ENCODE measurements at regions not wholly inside any gene's neighbourhood (a gene's known extent, or its start where the extent isn't known, plus 50 kb on each side); places are given as distances from the start of the nearest gene placed in this dataset.
A peak's percentile ranks its signal among the peaks of the same experiment; 100 is the strongest.

DNA sequence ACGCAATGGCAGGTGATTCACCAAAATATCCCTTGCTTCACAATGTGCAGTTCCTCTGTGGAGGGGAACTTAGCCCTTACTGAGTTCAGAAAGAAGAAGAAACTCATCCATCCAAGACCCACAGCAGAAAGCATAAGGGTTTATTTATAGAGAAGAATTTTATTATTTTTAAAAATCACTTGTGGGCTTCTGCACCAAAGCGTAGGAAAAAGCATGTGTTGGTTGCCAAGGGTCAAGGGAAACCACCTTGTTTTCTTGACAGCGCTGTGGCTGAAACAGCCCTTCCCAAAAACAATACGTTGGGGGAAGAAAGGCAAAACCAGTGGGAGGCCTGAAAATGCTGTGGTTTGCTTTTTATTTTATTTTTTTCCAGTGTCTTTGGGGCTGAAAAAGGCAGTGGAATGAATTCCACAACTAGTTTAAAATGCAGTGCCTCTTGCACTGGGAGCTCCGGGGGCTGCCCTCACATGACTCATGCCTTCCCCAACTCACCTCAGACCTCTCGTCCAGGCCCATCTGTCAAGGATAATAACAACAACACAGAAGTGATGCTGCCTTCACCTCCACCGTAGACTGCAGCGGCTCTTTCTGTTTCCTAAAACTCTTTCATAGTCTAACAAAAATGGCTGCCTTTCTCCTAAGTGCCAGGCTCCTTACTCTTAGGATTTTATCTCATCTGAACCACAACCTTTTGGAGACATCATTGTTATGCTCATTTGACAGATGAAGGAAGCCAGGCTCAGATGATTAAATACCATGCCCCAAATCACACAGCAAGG, 224.2 kb upstream of the JUN start:
- DNase-seq, result peak; percentile 43

DNA sequence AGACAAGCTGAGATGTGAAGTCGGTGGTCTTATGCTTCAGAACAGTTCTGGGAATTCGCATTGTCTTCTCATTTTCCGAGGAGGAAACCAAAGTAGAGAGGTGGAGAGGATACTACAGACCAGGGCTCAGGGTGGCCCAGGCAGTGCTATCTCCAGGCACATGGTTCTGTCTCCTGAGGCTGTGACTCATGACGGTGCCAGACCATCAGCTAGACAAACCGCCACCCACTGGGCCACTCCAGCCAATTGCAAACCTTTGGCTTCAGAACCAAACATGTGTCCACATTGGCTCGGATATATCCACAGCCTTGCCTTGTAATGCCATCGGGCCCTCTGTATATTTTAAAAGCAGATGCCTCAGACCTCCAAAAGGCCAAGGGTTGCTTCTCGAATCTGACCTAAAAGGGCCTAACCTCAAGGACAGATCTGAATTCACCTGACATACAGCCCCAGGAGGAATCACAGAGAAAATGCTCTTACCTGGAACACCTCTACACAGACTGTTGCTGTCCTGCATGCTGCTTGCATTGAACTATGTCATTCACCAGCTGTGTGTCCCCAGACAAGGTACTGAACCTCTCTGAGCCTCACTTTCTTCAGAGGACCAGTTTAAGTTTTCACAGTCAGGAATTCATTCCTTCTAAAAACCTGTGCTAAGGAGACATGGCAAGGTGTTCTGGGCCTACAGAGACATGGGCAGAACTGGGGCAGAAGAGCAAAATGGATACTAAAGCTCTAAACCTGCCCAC, 224.9 kb upstream of the JUN start:
- no peak for DNase-seq

- DNase-seq, result no peak
These were observed 227.8 kb upstream of the JUN start for GRCh38 chr1:59011663-59012062.

- no peak for DNase-seq
These were observed 228.5 kb upstream of the JUN start for GRCh38 chr1:59012378-59012777.

GRCh38 chr1:59013276-59013927, 229.6 kb upstream of the JUN start:
- no peak for DNase-seq

- no peak for DNase-seq
These were observed 230.1 kb upstream of the JUN start for GRCh38 chr1:59013928-59014279.

- DNase-seq, result no peak
These were observed 231.0 kb upstream of the JUN start for GRCh38 chr1:59014827-59015226.

GRCh38 chr1:59015708-59016107, 231.9 kb upstream of the JUN start:
- no peak for DNase-seq

DNA sequence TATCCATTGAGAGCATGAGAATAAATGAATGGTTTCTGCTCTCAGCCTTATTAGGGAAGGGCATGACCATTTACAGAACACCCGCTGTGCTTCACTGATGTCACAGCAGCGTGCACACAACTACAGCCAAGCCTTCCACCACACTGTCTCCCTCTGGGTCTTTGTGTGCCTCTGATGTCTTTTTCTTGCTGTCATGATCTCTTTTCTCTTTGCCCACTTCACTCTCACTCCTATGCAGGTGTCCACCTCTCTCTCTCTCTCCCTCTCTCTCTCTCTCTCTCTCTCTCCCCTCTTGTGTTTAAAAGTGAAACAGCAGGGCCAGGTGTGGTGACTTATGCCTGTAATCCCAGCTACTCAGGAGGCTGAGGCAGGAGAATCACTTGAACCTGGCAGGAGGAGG, 232.5 kb upstream of the JUN start:
- DNase-seq, result no peak

- DNase-seq, result no peak
These were observed 233.8 kb upstream of the JUN start for GRCh38 chr1:59017501-59018231.

GRCh38 chr1:59018446-59018845, 234.6 kb upstream of the JUN start:
- DNase-seq, result no peak

- no peak for DNase-seq
These were observed 235.0 kb upstream of the JUN start for GRCh38 chr1:59018860-59019259.

DNA sequence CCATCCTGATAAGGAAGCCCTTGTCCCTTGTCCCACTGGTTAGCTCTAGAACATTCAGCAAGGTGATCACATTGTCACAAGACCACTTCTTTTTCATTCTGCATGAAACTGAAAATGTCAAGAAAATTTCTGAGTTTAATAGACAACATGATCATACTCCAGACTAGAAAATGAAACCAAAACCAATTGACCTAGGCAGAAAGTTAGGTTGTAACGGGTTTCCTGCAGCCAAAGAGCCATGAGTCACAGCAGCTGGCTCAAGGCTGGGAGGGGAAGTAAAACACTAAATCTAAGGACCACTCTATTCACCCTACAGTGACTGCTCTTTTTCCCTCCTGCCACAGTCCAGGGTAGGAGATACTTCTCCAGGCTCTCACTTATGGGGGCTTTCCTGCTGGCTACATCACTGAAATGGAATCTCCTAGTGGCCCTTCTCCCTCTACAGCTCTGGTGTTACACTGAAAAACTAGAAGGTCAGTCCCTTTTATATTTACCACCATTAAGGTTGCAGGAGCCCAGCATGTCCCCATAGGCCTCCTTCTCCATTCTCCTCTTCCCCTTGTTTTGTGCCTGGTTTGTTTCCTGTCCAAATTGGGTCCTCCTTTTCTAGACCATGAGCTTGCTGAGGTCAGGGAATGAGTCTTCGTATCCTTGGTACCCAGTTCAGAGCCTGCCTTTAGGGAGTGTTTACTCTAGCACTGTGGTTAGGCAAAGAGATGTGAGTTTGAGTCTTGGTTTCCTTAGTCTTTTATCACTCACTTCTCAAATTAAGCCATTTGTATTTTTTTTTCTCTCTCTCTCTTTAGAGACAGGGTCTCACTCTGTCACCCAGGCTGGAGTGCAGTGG, 236.5 kb upstream of the JUN start:
- peak; percentile 65 for DNase-seq

GRCh38 chr1:59022199-59022598, 238.4 kb upstream of the JUN start:
- DNase-seq, result no peak

GRCh38 chr1:59022799-59023198, 239.0 kb upstream of the JUN start:
- no peak for DNase-seq

- no peak for DNase-seq
These were observed 241.4 kb upstream of the JUN start for GRCh38 chr1:59025201-59025600.

- no peak for DNase-seq
These were observed 242.1 kb upstream of the JUN start for GRCh38 chr1:59025898-59026426.

GRCh38 chr1:59026472-59026948, 242.7 kb upstream of the JUN start:
- no peak for DNase-seq

GRCh38 chr1:59027177-59027576, 243.3 kb upstream of the JUN start:
- DNase-seq, result no peak

- DNase-seq, result no peak
These were observed 244.2 kb upstream of the JUN start for GRCh38 chr1:59028048-59028447.

GRCh38 chr1:59029411-59030167, 245.7 kb upstream of the JUN start:
- no peak for DNase-seq
